Panc1 (cell line): ENCODE measurements at regions not wholly inside any gene's neighbourhood (a gene's known extent, or its start where the extent isn't known, plus 50 kb on each side); places are given as distances from the start of the nearest gene placed in this dataset.

Experiments
- ATAC-seq: fragments of 200-7000 bp; cut with Tn5 transposase; 2 replicates; pipeline ENCODE4 v1.9.1; 2020; ENCODE audit warnings: mild to moderate bottlenecking, moderate library complexity
- BruUV-seq: library from RNA; stranded (reverse); fragments of 400-500 nt; replicated peaks from 2 replicates; lab custom pipeline; 2021; lab: Mats Ljungman, UMichigan
- CTCF ChIA-PET: fragments of 300-600 bp; sonication (Branson Sonifier 250); formaldehyde crosslinking; loops from one replicate; lab custom pipeline; 2022; ENCODE audit warnings: antibody characterized with exemption; lab: Charles Lee
- POLR2A ChIA-PET: fragments of 300-600 bp; sonication (Branson Sonifier 250); formaldehyde crosslinking; loops from one replicate; lab custom pipeline; 2022; ENCODE audit warnings: antibody characterized with exemption; lab: Charles Lee
- DNase-seq: peaks from one replicate; pipeline ENCODE4 v3.0.0-alpha.2; 2010; ENCODE audit warnings: low read depth, low spot score
- H3K27ac ChIP-seq: 2 replicates; pipeline ENCODE4 v1.5.1; 2011; ENCODE audit warnings: mild to moderate bottlenecking, low read length, inconsistent platforms
- H3K27me3 ChIP-seq: fragments of 200-500 bp; sonication (Bioruptor generic); 2 replicates; pipeline ENCODE4 v1.6.0; 2014; ENCODE audit warnings: low read length, inconsistent platforms; ENCODE audit not compliant: control insufficient read depth, insufficient read depth
- H3K36me3 ChIP-seq: fragments of 200-500 bp; sonication (Bioruptor generic); 2 replicates; pipeline ENCODE4 v1.5.1; 2014; ENCODE audit warnings: inconsistent platforms, mild to moderate bottlenecking, low read length, moderate library complexity; ENCODE audit not compliant: control insufficient read depth, insufficient read depth
- H3K4me1 ChIP-seq: 2 replicates; pipeline ENCODE4 v1.5.1; 2011; ENCODE audit warnings: inconsistent platforms, mild to moderate bottlenecking, low read length, moderate library complexity; ENCODE audit not compliant: control insufficient read depth, insufficient read depth
- H3K4me3 ChIP-seq, 2 experiments: 2 replicates each; pipeline ENCODE4 v1.5.1; 2011 to 2012; ENCODE audit warnings: low read depth in 2 of 2, low read length in 2 of 2, mild to moderate bottlenecking in 2 of 2, inconsistent platforms in 1 of 2, moderate library complexity in 1 of 2
- H3K9me3 ChIP-seq: fragments of 200-500 bp; sonication (Bioruptor generic); 2 replicates; pipeline ENCODE4 v1.5.1; 2014; ENCODE audit warnings: low read depth, mild to moderate bottlenecking, inconsistent platforms, low read length, moderate library complexity; ENCODE audit not compliant: control insufficient read depth, insufficient read depth
- POLR2AphosphoS5 ChIP-seq: IDR thresholded peaks from 2 replicates; pipeline ENCODE4 v1.6.1; 2012; ENCODE audit warnings: mild to moderate bottlenecking, low read depth, low read length, moderate library complexity
- SIN3A ChIP-seq: IDR thresholded peaks from 2 replicates; pipeline ENCODE4 v1.6.1; 2012; ENCODE audit warnings: low read depth, mild to moderate bottlenecking, low read length, moderate library complexity, borderline replicate concordance; ENCODE audit not compliant: insufficient read depth
- TCF7L2 ChIP-seq: IDR thresholded peaks from 2 replicates; pipeline ENCODE4 v1.6.1; 2011; ENCODE audit warnings: mild to moderate bottlenecking, low read depth, low read length, inconsistent platforms
- in situ Hi-C: cut with HindIII; loops from 2 replicates; pipeline ENCODE4 v1.10.0; 2016; ENCODE audit warnings: low sequenced_read_pairs, low pct_unique_long_range_greater_than_20kb
- intact Hi-C: fragments of 100-400 bp; cut with micrococcal nuclease; formaldehyde crosslinking; loops from one replicate; pipeline ENCODE4 v1.10.0; 2022; ENCODE audit not compliant: unreplicated experiment
- TF ChIP-seq, protein P1 (sequence below): fragments of 450-650 bp; IDR thresholded peaks from 2 replicates; pipeline ENCODE4 v1.5.1; 2017; ENCODE audit warnings: mild to moderate bottlenecking
- TF ChIP-seq, protein P2 (sequence below), 2 experiments: IDR thresholded peaks; 2 replicates each; pipeline ENCODE4 v1.6.1; 2011 to 2012; ENCODE audit warnings: low read depth in 2 of 2, control low read depth in 1 of 2, low read length in 1 of 2, mild to moderate bottlenecking in 1 of 2, moderate library complexity in 1 of 2; ENCODE audit not compliant: insufficient read depth in 1 of 2

DNA sequence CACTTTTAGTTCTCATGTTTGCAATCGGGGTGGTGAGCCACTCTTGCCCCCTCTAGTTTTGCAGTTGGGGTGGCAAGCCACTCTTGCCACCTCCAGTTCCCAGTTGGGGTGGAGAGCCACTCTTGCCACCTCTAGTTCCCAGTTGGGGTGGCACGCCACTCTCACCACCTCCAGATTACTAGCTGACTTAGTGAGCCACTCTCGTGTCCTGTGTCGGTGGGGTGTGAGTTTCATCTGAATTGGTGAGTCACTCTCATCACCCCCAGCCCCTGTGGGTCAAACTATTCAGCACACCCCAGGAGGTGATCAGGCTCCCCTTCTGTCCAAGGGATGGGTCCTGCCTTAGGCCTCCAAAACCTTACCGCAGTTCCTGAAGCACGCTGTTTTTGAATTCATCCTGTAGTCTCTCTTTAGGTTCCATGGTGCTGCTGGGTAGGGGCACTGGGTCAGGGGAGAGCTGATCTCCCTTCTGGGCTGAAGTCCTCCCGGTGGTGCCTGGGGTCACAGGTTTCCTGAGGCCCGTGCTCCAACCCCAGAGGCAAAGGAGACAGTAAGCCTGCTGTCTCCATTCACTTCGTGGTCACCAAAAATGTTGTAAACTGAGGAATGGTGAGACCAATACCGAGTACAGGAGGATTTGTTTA lies 224.2 kb upstream of the SYNCRIP start:
- intact Hi-C loops, result no loop called here

DNA sequence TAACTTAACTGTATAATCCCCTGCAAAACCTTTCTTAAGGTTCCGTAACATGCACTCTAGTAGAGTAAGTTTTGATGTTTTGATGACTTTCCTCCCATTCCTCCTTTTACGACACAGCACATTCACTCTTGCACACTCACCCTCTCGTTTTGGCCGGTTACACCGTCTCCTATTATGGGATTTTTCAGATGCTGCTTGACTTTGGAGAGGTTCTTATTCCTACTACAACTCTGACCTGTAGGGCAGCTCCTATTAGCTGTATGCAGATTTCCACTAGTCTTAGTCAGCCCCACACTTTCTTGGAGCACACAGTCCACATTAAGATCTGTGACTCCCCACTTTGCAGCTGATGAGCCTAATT lies 223.7 kb upstream of the SYNCRIP start:
- Histone ChIP-seq H3K27ac (peak overlapping the region; percentile 68; the same call in 1 of the 2 replicates), H3K36me3 (no peaks in the 10 kb centered on the region), H3K9me3 (no peaks in the 10 kb centered on the region), H3K27me3 (no peaks in the 10 kb centered on the region), H3K4me3 (peak overlapping the region; percentile 39 to 63), H3K4me1 (peaks cover 18% of the 10 kb centered on the region)
- POLR2A ChIA-PET, result no interaction called here
- ATAC-seq (peak; percentile 77), DNase-seq (no peak)
- intact Hi-C loops (no loop called here), in situ Hi-C loops (no loop called here)
- no TSS peak for BruUV-seq
- TF ChIP-seq, protein P1, sequence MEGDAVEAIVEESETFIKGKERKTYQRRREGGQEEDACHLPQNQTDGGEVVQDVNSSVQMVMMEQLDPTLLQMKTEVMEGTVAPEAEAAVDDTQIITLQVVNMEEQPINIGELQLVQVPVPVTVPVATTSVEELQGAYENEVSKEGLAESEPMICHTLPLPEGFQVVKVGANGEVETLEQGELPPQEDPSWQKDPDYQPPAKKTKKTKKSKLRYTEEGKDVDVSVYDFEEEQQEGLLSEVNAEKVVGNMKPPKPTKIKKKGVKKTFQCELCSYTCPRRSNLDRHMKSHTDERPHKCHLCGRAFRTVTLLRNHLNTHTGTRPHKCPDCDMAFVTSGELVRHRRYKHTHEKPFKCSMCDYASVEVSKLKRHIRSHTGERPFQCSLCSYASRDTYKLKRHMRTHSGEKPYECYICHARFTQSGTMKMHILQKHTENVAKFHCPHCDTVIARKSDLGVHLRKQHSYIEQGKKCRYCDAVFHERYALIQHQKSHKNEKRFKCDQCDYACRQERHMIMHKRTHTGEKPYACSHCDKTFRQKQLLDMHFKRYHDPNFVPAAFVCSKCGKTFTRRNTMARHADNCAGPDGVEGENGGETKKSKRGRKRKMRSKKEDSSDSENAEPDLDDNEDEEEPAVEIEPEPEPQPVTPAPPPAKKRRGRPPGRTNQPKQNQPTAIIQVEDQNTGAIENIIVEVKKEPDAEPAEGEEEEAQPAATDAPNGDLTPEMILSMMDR, result no peak
- no peak for TF ChIP-seq TCF7L2
- TF ChIP-seq, protein P2, sequence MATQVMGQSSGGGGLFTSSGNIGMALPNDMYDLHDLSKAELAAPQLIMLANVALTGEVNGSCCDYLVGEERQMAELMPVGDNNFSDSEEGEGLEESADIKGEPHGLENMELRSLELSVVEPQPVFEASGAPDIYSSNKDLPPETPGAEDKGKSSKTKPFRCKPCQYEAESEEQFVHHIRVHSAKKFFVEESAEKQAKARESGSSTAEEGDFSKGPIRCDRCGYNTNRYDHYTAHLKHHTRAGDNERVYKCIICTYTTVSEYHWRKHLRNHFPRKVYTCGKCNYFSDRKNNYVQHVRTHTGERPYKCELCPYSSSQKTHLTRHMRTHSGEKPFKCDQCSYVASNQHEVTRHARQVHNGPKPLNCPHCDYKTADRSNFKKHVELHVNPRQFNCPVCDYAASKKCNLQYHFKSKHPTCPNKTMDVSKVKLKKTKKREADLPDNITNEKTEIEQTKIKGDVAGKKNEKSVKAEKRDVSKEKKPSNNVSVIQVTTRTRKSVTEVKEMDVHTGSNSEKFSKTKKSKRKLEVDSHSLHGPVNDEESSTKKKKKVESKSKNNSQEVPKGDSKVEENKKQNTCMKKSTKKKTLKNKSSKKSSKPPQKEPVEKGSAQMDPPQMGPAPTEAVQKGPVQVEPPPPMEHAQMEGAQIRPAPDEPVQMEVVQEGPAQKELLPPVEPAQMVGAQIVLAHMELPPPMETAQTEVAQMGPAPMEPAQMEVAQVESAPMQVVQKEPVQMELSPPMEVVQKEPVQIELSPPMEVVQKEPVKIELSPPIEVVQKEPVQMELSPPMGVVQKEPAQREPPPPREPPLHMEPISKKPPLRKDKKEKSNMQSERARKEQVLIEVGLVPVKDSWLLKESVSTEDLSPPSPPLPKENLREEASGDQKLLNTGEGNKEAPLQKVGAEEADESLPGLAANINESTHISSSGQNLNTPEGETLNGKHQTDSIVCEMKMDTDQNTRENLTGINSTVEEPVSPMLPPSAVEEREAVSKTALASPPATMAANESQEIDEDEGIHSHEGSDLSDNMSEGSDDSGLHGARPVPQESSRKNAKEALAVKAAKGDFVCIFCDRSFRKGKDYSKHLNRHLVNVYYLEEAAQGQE (IDR thresholded peaks at IDR 0.05; ENCODE audit: insufficient read depth in 1 of 2, low read depth in 2 of 2, low read length in 1 of 2), result no peak
- TF ChIP-seq POLR2AphosphoS5, result no peak
- TF ChIP-seq SIN3A, result no peak
- CTCF ChIA-PET, result no interaction called here

More for the DNA sequence above, 224.2 kb upstream of the SYNCRIP start:
- H3K4me3 ChIP-seq, result peak overlapping the region in 1 of 2 experiments; percentile 63; a peak in 1 of 4 replicates
- peaks cover 18% of the 10 kb centered on the region for H3K4me1 ChIP-seq
- TF ChIP-seq TCF7L2 (no peak), SIN3A (no peak), POLR2AphosphoS5 (no peak)
- TF ChIP-seq, protein P1, result no peak
- TF ChIP-seq, protein P2 (IDR thresholded peaks at IDR 0.05; ENCODE audit: insufficient read depth in 1 of 2, low read depth in 2 of 2, low read length in 1 of 2), result no peak
- POLR2A ChIA-PET, result no interaction called here
- H3K9me3 ChIP-seq, result no peaks in the 10 kb centered on the region
- BruUV-seq, result no TSS peak
- in situ Hi-C loops, result no loop called here
- ATAC-seq, result peak; percentile 24; the same call in 1 of the 2 replicates
- CTCF ChIA-PET, result no interaction called here
- H3K36me3 ChIP-seq, result no peaks in the 10 kb centered on the region
- DNase-seq, result no peak
- H3K27ac ChIP-seq, result no peak overlapping the region
- no peaks in the 10 kb centered on the region for H3K27me3 ChIP-seq
